ENCODE measurements at regions not wholly inside any gene's neighbourhood (a gene's known extent, or its start where the extent isn't known, plus 50 kb on each side); places are given as distances from the start of the nearest gene placed in this dataset.

DNA sequence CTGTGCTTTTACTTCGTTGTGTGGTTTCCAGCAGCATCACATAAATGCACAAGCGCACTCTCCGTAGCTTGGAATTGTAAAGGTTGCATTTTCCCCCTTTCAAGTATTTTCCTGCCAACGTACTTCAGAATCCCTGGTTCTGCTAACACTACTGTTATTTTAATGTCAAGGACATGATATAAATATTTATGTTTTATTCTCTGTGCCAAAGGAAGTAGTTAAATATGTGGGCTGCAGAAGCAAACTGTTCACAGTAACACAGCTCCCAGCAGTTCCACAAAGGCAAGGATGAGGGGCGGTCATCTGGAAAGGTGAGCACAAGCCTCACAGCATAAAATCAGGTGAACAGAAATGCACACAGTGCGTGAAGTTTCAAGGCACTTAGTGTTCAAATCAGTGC, 85.3 kb upstream of the PDE10A start:
- TF ChIP-seq, protein P1, sequence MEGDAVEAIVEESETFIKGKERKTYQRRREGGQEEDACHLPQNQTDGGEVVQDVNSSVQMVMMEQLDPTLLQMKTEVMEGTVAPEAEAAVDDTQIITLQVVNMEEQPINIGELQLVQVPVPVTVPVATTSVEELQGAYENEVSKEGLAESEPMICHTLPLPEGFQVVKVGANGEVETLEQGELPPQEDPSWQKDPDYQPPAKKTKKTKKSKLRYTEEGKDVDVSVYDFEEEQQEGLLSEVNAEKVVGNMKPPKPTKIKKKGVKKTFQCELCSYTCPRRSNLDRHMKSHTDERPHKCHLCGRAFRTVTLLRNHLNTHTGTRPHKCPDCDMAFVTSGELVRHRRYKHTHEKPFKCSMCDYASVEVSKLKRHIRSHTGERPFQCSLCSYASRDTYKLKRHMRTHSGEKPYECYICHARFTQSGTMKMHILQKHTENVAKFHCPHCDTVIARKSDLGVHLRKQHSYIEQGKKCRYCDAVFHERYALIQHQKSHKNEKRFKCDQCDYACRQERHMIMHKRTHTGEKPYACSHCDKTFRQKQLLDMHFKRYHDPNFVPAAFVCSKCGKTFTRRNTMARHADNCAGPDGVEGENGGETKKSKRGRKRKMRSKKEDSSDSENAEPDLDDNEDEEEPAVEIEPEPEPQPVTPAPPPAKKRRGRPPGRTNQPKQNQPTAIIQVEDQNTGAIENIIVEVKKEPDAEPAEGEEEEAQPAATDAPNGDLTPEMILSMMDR (conservative IDR thresholded peaks at IDR 0.05; ENCODE audit: low read depth, low read length): no peak
- TF ChIP-seq EZH2 (IDR thresholded peaks at IDR 0.05; ENCODE audit: borderline replicate concordance, low read depth, low read length, poor library complexity, severe bottlenecking): no peak

All from A673 (cell line).